ENCODE measurements at regions not wholly inside any gene's neighbourhood (a gene's known extent, or its start where the extent isn't known, plus 50 kb on each side); places are given as distances from the start of the nearest gene placed in this dataset.

GRCh38 chr5:144711172-144711571 lies 540.5 kb downstream of the KCTD16 start:
- Histone ChIP-seq H3K4me1 (no peaks in the 10 kb centered on the region), H3K4me3 (no peak overlapping the region), H3K9me3 (no peaks in the 10 kb centered on the region), H3K27me3 (ENCODE audit: low read depth) (no peaks in the 10 kb centered on the region), H3K36me3 (replicated peaks) (no peaks in the 10 kb centered on the region)
- in situ Hi-C loops (cut with MboI; ENCODE audit: low sequenced_read_pairs), result no loop called here
- no peak for DNase-seq (ENCODE audit: low spot score in 2 of 2)

DNA sequence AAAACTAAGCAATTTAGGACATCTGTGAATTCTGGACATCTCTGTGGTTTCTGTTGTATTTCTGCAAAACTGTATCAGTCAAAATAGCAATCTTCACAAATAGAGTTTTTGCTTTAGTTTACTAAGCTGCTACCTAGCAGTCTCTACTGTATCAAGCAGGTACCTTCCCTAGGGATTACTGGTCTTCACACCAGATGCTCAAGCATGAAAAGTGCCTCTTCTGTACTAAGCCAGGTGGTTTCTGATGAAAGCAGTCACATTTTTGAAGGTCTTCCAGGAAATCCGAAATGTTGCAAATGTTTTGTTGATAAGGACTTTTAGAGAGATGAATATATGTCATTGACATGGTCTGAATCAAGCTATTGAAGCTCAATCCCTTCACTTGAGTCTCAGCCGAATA lies 540.0 kb downstream of the KCTD16 start:
- in situ Hi-C loops (cut with MboI; ENCODE audit: low sequenced_read_pairs), result no loop called here
- no peak for DNase-seq (ENCODE audit: low spot score in 2 of 2)
- Histone ChIP-seq H3K9me3 (no peaks in the 10 kb centered on the region), H3K4me1 (no peaks in the 10 kb centered on the region), H3K4me3 (no peak overlapping the region), H3K36me3 (replicated peaks) (no peaks in the 10 kb centered on the region), H3K27me3 (ENCODE audit: low read depth) (no peaks in the 10 kb centered on the region)

- Histone ChIP-seq H3K4me3 (no peak overlapping the region), H3K36me3 (replicated peaks) (no peaks in the 10 kb centered on the region), H3K27me3 (ENCODE audit: low read depth) (no peaks in the 10 kb centered on the region), H3K4me1 (no peaks in the 10 kb centered on the region), H3K9me3 (no peaks in the 10 kb centered on the region)
- in situ Hi-C loops (cut with MboI; ENCODE audit: low sequenced_read_pairs), result no loop called here
- DNase-seq (ENCODE audit: low spot score in 2 of 2), result no peak
Observed at GRCh38 chr5:144703776-144704175, 533.1 kb downstream of the KCTD16 start.

DNA sequence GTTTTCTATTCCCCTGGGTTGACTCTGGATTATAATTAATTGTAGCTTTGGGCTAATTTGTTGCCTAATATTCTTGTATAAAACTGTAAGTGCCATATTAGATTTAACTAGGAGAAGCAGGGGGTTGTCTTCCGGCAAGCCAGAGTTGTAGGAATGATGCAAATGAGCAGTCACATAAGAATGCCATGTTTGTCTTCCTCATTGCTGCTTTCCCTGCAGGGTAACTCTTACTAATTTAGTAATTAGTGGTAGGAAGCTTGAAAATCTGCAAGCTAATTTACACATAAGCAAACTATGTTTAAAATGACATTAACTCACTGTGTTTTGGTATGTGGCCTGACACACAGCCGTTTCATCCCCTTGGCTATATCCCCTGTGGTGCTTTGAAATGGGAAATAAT lies 527.8 kb downstream of the KCTD16 start:
- Histone ChIP-seq H3K27me3 (ENCODE audit: low read depth) (no peaks in the 10 kb centered on the region), H3K4me3 (no peak overlapping the region), H3K9me3 (no peaks in the 10 kb centered on the region), H3K36me3 (replicated peaks) (no peaks in the 10 kb centered on the region), H3K4me1 (no peaks in the 10 kb centered on the region)
- no peak for DNase-seq (ENCODE audit: low spot score in 2 of 2)
- in situ Hi-C loops (cut with MboI; ENCODE audit: low sequenced_read_pairs), result no loop called here

GRCh38 chr5:144697847-144698262 lies 527.2 kb downstream of the KCTD16 start:
- Histone ChIP-seq H3K36me3 (replicated peaks) (no peaks in the 10 kb centered on the region), H3K4me1 (no peaks in the 10 kb centered on the region), H3K27me3 (ENCODE audit: low read depth) (no peaks in the 10 kb centered on the region), H3K9me3 (no peaks in the 10 kb centered on the region), H3K4me3 (no peak overlapping the region)
- in situ Hi-C loops (cut with MboI; ENCODE audit: low sequenced_read_pairs), result no loop called here
- DNase-seq (ENCODE audit: low spot score in 2 of 2), result no peak

DNA sequence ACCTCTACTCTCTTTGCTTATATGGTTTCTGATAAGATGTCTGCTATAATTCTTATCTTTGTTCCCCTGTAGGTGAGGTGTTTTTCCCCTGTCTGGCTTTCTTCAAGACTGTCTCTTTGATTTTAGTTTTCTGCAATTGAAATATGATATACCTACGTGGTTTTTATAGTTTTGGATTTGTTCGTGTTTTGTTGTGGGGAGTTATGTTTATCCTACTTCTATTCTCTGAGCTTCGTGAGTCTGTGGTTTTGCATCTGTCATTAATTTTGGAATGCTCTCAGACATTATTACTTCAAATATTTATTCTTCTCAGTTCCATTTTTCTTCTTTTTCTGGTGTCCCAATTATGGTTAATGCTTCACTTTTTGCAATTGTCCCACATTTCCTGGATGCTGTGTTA lies 521.3 kb downstream of the KCTD16 start:
- H3K4me3 ChIP-seq, result no peak overlapping the region
- no peaks in the 10 kb centered on the region for H3K4me1 ChIP-seq
- DNase-seq (ENCODE audit: low spot score in 2 of 2), result no peak
- H3K36me3 ChIP-seq (replicated peaks), result no peaks in the 10 kb centered on the region
- no peaks in the 10 kb centered on the region for H3K9me3 ChIP-seq
- no peaks in the 10 kb centered on the region for H3K27me3 ChIP-seq (ENCODE audit: low read depth)
- in situ Hi-C loops (cut with MboI; ENCODE audit: low sequenced_read_pairs), result no loop called here

DNA sequence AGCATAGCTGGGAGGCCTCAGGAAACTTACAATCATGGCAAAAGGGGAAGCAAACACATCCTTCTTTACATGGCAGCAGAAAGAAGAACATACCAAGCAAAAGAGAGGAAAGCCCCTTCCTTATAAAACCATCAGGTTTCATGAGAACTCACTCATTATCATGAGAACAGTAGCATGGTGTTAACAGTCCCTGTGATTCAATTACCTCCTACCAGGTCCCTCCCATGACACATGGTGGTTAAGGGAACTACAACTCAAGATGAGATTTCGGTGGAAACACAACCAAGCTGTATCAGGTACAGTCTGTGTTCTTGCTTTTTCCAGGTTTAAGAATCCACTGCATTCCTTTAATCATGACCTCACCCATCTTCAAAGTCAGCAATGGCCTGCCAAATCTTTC lies 514.2 kb downstream of the KCTD16 start:
- in situ Hi-C loops (cut with MboI; ENCODE audit: low sequenced_read_pairs), result no loop called here
- no peaks in the 10 kb centered on the region for H3K27me3 ChIP-seq (ENCODE audit: low read depth)
- H3K4me3 ChIP-seq, result no peak overlapping the region
- H3K4me1 ChIP-seq, result no peaks in the 10 kb centered on the region
- no peaks in the 10 kb centered on the region for H3K9me3 ChIP-seq
- no peaks in the 10 kb centered on the region for H3K36me3 ChIP-seq (replicated peaks)
- no peak for DNase-seq (ENCODE audit: low spot score in 2 of 2)

DNA sequence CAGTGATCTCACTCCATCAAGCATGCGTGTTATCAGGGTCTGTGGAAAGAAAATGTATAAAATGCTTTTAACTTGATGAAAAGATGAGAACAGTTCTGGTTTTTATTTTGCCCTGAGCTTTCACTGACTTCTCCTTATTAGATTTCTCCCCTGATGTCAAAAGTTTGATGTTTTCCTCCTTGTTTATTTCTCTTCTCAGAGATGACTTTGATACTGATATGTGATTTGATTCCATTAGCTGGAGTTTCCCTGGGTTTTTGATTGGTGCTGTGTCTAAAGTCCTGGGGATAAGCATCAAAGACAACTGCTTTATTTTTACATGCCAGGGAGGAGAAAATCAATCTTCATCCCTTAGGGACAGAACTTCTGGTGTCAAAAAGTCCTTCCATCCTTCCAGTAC lies 510.0 kb downstream of the KCTD16 start:
- no peak for DNase-seq (ENCODE audit: low spot score in 2 of 2)
- Histone ChIP-seq H3K36me3 (replicated peaks) (no peaks in the 10 kb centered on the region), H3K27me3 (ENCODE audit: low read depth) (no peaks in the 10 kb centered on the region), H3K4me3 (no peak overlapping the region), H3K4me1 (no peaks in the 10 kb centered on the region), H3K9me3 (no peaks in the 10 kb centered on the region)
- in situ Hi-C loops (cut with MboI; ENCODE audit: low sequenced_read_pairs), result no loop called here

DNA sequence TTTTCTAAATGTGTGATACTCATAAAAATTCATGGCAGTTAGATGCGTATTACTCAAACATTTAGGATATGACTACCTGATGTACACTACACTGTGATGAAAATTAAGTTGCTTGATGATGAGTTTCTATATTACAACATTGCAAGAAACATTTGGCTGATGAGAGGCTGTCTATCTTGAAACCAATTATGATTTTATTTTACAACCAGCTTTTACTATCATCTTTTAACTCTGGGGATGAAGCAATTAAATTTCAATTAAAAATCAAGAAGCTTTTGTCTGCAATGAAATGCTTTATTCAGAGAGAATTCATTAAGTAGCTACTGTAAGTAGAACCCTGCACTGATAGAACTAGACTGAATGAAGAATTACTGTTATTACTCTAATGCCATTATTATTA lies 500.4 kb downstream of the KCTD16 start:
- DNase-seq (ENCODE audit: low spot score in 2 of 2), result no peak
- in situ Hi-C loops (cut with MboI; ENCODE audit: low sequenced_read_pairs), result no loop called here
- Histone ChIP-seq H3K9me3 (no peaks in the 10 kb centered on the region), H3K36me3 (replicated peaks) (no peaks in the 10 kb centered on the region), H3K4me1 (no peaks in the 10 kb centered on the region), H3K4me3 (no peak overlapping the region), H3K27me3 (ENCODE audit: low read depth) (no peaks in the 10 kb centered on the region)

DNA sequence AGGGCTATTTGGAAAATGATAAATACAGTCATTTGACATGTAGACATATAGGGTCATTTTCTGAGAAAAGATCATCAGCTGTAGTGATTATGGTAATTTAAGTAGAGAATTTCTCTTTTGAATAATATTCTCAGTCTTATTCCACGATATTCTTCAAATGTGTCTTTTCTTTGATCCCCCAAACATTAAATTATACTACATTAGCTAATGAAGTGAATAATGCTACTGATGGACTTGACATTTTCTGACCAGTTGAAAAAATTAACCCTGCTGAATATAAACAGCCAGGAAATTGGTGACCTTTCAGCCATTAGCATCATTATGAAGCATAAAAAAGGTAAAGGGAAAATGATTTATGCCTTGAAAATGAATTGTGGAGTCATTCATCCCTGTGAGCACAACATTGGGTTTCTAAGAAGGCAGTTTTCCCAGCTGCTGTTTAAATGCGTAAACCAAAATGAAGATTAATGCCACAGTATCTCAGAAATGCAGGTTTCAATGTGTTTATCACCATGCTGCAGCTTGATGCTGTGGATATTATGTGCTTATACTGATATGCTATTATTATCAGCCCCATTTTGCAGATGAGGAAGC lies 489.1 kb downstream of the KCTD16 start:
- Histone ChIP-seq H3K4me3 (no peak overlapping the region), H3K27me3 (ENCODE audit: low read depth) (no peaks in the 10 kb centered on the region), H3K36me3 (replicated peaks) (no peaks in the 10 kb centered on the region), H3K4me1 (no peaks in the 10 kb centered on the region), H3K9me3 (no peaks in the 10 kb centered on the region)
- in situ Hi-C loops (cut with MboI; ENCODE audit: low sequenced_read_pairs), result no loop called here
- DNase-seq (ENCODE audit: low spot score in 2 of 2), result no peak

- H3K9me3 ChIP-seq, result no peaks in the 10 kb centered on the region
- no peaks in the 10 kb centered on the region for H3K27me3 ChIP-seq (ENCODE audit: low read depth)
- in situ Hi-C loops (cut with MboI; ENCODE audit: low sequenced_read_pairs), result no loop called here
- H3K4me3 ChIP-seq, result no peak overlapping the region
- no peak for DNase-seq (ENCODE audit: low spot score in 2 of 2)
- no peaks in the 10 kb centered on the region for H3K4me1 ChIP-seq
- no peaks in the 10 kb centered on the region for H3K36me3 ChIP-seq (replicated peaks)
Observed at GRCh38 chr5:144644317-144644716, 473.6 kb downstream of the KCTD16 start.

DNA sequence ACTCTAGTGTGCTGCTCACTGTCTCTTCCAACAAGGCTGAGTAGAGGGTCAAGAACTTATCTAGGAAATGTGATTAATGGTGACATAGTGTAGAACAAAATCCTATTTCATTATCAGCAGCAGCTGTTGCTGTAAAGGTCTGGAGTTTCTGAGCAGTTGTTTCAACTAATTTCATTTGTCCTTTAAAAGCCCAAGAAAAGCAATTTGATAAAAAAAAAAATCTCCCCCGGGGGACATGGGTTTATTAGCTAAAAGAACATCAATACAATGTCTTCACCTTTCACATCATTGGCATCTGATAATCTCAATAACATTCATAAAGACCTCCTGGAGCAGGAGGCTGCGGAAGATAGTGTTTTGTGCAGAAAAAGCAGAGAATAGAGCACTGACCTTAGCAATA lies 468.1 kb downstream of the KCTD16 start:
- no peaks in the 10 kb centered on the region for H3K36me3 ChIP-seq (replicated peaks)
- in situ Hi-C loops (cut with MboI; ENCODE audit: low sequenced_read_pairs), result no loop called here
- DNase-seq (ENCODE audit: low spot score in 2 of 2), result no peak
- no peak overlapping the region for H3K4me3 ChIP-seq
- H3K9me3 ChIP-seq, result no peaks in the 10 kb centered on the region
- H3K27me3 ChIP-seq (ENCODE audit: low read depth), result no peaks in the 10 kb centered on the region
- no peaks in the 10 kb centered on the region for H3K4me1 ChIP-seq

- H3K4me3 ChIP-seq, result no peak overlapping the region
- H3K27me3 ChIP-seq (ENCODE audit: low read depth), result no peaks in the 10 kb centered on the region
- no peaks in the 10 kb centered on the region for H3K9me3 ChIP-seq
- no peaks in the 10 kb centered on the region for H3K36me3 ChIP-seq (replicated peaks)
- in situ Hi-C loops (cut with MboI; ENCODE audit: low sequenced_read_pairs), result no loop called here
- no peaks in the 10 kb centered on the region for H3K4me1 ChIP-seq
- DNase-seq (ENCODE audit: low spot score in 2 of 2), result no peak
Observed at GRCh38 chr5:144634138-144634537, 463.5 kb downstream of the KCTD16 start.

GRCh38 chr5:144598451-144599068 lies 427.9 kb downstream of the KCTD16 start:
- Histone ChIP-seq H3K9me3 (no peaks in the 10 kb centered on the region), H3K27me3 (ENCODE audit: low read depth) (no peaks in the 10 kb centered on the region), H3K4me1 (no peaks in the 10 kb centered on the region), H3K4me3 (no peak overlapping the region), H3K36me3 (replicated peaks) (no peaks in the 10 kb centered on the region)
- DNase-seq (ENCODE audit: low spot score in 2 of 2), result no peak
- in situ Hi-C loops (cut with MboI; ENCODE audit: low sequenced_read_pairs), result no loop called here

DNA sequence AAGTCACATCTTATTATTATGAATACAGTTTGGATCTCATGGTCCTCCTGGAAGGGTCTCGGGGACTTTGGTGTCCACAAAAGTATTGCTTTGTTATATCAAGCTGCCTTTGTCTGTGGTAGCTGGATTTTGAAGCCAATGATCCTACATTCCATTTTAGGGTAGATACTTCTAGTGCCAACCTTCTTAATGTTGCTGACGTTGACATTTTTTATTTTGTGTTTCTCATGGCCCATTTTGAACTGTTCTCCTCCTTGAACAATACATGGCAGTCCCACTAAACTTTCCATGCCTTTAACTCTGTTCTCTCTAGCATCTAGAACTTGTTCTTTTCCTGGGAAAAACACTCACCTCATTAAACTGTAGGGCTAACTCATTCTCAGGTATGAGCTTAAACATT lies 425.8 kb downstream of the KCTD16 start:
- H3K4me3 ChIP-seq, result no peak overlapping the region
- no peaks in the 10 kb centered on the region for H3K9me3 ChIP-seq
- no peaks in the 10 kb centered on the region for H3K4me1 ChIP-seq
- in situ Hi-C loops (cut with MboI; ENCODE audit: low sequenced_read_pairs), result no loop called here
- no peaks in the 10 kb centered on the region for H3K36me3 ChIP-seq (replicated peaks)
- no peak for DNase-seq (ENCODE audit: low spot score in 2 of 2)
- no peaks in the 10 kb centered on the region for H3K27me3 ChIP-seq (ENCODE audit: low read depth)
